Liver (tissue), 7 donors: ENCODE measurements at regions not wholly inside any gene's neighbourhood (a gene's known extent, or its start where the extent isn't known, plus 50 kb on each side); places are given as distances from the start of the nearest gene placed in this dataset.

Source experiments
- DNase-seq: peaks from one replicate; pipeline ENCODE4 v3.0.0-alpha.2; 2017; ENCODE audit warnings: low spot score
- H3K27ac ChIP-seq, 2 donors: one replicate each; pipeline ENCODE4 v1.7.0; 2013; ENCODE audit warnings: inconsistent platforms in 2 of 2, low read length in 2 of 2, control low read depth in 1 of 2, low read depth in 1 of 2, mild to moderate bottlenecking in 1 of 2
- H3K27me3 ChIP-seq, 4 donors: one replicate each; pipeline versions ENCODE4 v1.6.1 to v1.7.0; 2013; ENCODE audit warnings: low read length in 3 of 4, inconsistent platforms in 1 of 4, mild to moderate bottlenecking in 1 of 4, moderate library complexity in 1 of 4; ENCODE audit not compliant: control insufficient read depth in 4 of 4, insufficient read depth in 4 of 4
- H3K36me3 ChIP-seq, 4 donors: one replicate each; pipeline versions ENCODE4 v1.6.1 to v1.7.0; 2013; ENCODE audit warnings: low read length in 3 of 4, mild to moderate bottlenecking in 3 of 4, low read depth in 1 of 4, moderate library complexity in 1 of 4; ENCODE audit not compliant: control insufficient read depth in 4 of 4, insufficient read depth in 3 of 4
- H3K4me1 ChIP-seq, 4 donors: one replicate each; pipeline versions ENCODE4 v1.6.1 to v1.7.0; 2013; ENCODE audit warnings: low read length in 3 of 4, mild to moderate bottlenecking in 3 of 4, moderate library complexity in 1 of 4; ENCODE audit not compliant: control insufficient read depth in 4 of 4, insufficient read depth in 4 of 4
- H3K4me3 ChIP-seq, 3 donors: one replicate each; pipeline versions ENCODE4 v1.6.1 to v1.7.0; 2013; ENCODE audit warnings: low read length in 3 of 3, control low read depth in 1 of 3, low read depth in 1 of 3, mild to moderate bottlenecking in 1 of 3
- H3K9ac ChIP-seq, 2 donors: one replicate each; pipeline ENCODE4 v1.7.0; 2013; ENCODE audit warnings: low read length in 2 of 2, mild to moderate bottlenecking in 2 of 2, moderate library complexity in 2 of 2, control low read depth in 1 of 2, low read depth in 1 of 2
- H3K9me3 ChIP-seq, 4 donors: one replicate each; pipeline versions ENCODE4 v1.6.1 to v1.7.0; 2013; ENCODE audit warnings: low read length in 3 of 4; ENCODE audit not compliant: control insufficient read depth in 4 of 4
- EGR1 ChIP-seq, 2 donors: IDR thresholded peaks; 2 replicates each; pipeline ENCODE4 v1.6.1; 2016 to 2018; ENCODE audit warnings: antibody characterized with exemption in 2 of 2, low read depth in 2 of 2
- FOXA2 ChIP-seq: IDR thresholded peaks from 2 replicates; pipeline ENCODE4 v1.6.1; 2016; ENCODE audit warnings: antibody characterized with exemption
- HNF4A ChIP-seq, 2 donors: conservative IDR thresholded peaks; 2 replicates each; pipeline ENCODE4 v1.6.1; 2016; ENCODE audit warnings: antibody characterized with exemption in 2 of 2, mild to moderate bottlenecking in 2 of 2
- HNF4G ChIP-seq: IDR thresholded peaks from 2 replicates; pipeline ENCODE4 v1.6.1; 2016; ENCODE audit warnings: antibody characterized with exemption
- JUND ChIP-seq, 2 donors: IDR thresholded peaks; 2 replicates each; pipeline ENCODE4 v1.6.1; 2016; ENCODE audit warnings: antibody characterized with exemption in 2 of 2
- NR2F2 ChIP-seq: IDR thresholded peaks from 2 replicates; pipeline ENCODE4 v1.6.1; 2016; ENCODE audit warnings: antibody characterized with exemption
- RAD21 ChIP-seq, 2 donors: IDR thresholded peaks; 2 replicates each; pipeline ENCODE4 v1.6.1; 2016; ENCODE audit warnings: antibody characterized with exemption in 2 of 2, mild to moderate bottlenecking in 2 of 2
- RXRA ChIP-seq, 2 donors: IDR thresholded peaks; 2 replicates each; pipeline ENCODE4 v1.6.1; 2017 to 2018; ENCODE audit warnings: antibody characterized with exemption in 2 of 2, mild to moderate bottlenecking in 1 of 2
- SP1 ChIP-seq: IDR thresholded peaks from 2 replicates; pipeline ENCODE4 v1.6.1; 2018; ENCODE audit warnings: antibody characterized with exemption, mild to moderate bottlenecking
- TAF1 ChIP-seq: conservative IDR thresholded peaks from 2 replicates; pipeline ENCODE4 v1.6.1; 2016; ENCODE audit warnings: antibody characterized with exemption, mild to moderate bottlenecking
- YY1 ChIP-seq: IDR thresholded peaks from 2 replicates; pipeline ENCODE4 v1.6.1; 2016; ENCODE audit warnings: antibody characterized with exemption, mild to moderate bottlenecking
- ZBTB33 ChIP-seq: IDR thresholded peaks from 2 replicates; pipeline ENCODE4 v1.6.1; 2016; ENCODE audit warnings: antibody characterized with exemption
- WGBS: extraction: QIAGEN DNeasy Blood & Tissue Kit; methylation state at CpG from one replicate; pipeline ENCODE4 v1.1.7; 2013; 5-methylcytosine and 5-hydroxymethylcytosine counted together
- TF ChIP-seq, protein P1 (sequence below): IDR thresholded peaks from 2 replicates; pipeline ENCODE4 v1.6.1; 2016; ENCODE audit warnings: antibody characterized with exemption
- TF ChIP-seq, protein P2 (sequence below): IDR thresholded peaks from 2 replicates; pipeline ENCODE4 v1.6.1; 2016; ENCODE audit warnings: antibody characterized with exemption
- donor health status: healthy.
- donor health status: healthy.
- donor health status: healthy.
- donor health status: healthy.

- H3K4me3 ChIP-seq = no peak overlapping the region
- no peak overlapping the region for H3K27ac ChIP-seq
- H3K27me3 ChIP-seq = peaks cover 0 to 5% (median 0%) of the 10 kb centered on the region in 4 donors
- H3K36me3 ChIP-seq = no peaks in the 10 kb centered on the region
- WGBS = 62% methylated on average over 9 of the region's 9 CpGs
- TF ChIP-seq TAF1 (no peak), NR2F2 (no peak)
- no peak overlapping the region for H3K9ac ChIP-seq
- no peaks in the 10 kb centered on the region for H3K9me3 ChIP-seq
- no peaks in the 10 kb centered on the region for H3K4me1 ChIP-seq
- DNase-seq = no peak
Measured at GRCh38 chr20:60993433-60994044, 258.5 kb upstream of the CDH4 start.

DNA sequence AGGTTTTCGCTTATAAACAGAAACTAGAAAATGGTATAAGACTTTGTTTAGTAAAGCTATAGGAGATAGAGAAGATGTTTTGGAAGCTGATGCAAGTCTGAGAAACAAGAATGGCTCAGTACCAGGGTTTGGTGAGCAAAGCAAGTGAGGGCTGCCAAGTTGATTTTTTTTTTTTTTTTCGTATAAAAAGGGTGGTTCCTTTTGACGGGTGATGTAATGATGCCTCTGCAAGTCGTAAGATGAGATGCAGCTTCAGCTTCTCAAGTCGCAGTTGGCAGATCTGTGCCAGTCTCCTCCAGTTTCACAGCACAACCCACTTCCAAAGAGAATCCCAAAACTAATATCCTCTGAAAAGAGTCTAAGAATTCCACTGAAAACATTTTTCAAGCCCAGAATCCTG lies 252.8 kb upstream of the CDH4 start:
- Histone ChIP-seq H3K27me3 (peaks cover 0 to 5% (median 1%) of the 10 kb centered on the region in 4 donors), H3K9me3 (no peaks in the 10 kb centered on the region), H3K4me3 (no peak overlapping the region), H3K36me3 (no peaks in the 10 kb centered on the region), H3K4me1 (no peaks in the 10 kb centered on the region), H3K9ac (no peak overlapping the region), H3K27ac (no peak overlapping the region)
- WGBS = 65% methylated on average over 5 of the region's 5 CpGs
- no peak for DNase-seq
- TF ChIP-seq JUND (IDR thresholded peaks at IDR 0.05) (no peak), HNF4A (conservative IDR thresholded peaks at IDR 0.05) (no peak), ZBTB33 (no peak)
- TF ChIP-seq, protein P1, sequence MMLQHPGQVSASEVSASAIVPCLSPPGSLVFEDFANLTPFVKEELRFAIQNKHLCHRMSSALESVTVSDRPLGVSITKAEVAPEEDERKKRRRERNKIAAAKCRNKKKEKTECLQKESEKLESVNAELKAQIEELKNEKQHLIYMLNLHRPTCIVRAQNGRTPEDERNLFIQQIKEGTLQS = no peak

DNA sequence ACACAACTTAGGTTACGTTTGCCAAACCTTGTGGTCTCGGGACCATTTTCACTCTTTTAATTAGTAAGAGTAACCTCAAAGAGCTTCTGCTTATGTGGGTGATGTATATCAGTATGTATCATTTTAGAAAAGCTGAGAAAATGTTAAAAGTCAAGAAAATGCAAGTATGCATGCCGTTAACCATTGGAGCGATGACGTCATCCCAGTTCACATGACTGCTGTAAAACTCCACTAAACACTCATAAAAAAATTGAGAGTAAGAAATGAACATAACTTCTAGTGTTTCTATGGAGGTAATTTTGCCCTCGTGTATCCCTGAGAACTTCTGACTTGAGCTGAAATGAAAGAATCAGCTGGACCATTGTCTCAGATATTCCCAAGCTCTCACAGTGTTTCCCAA lies 250.0 kb upstream of the CDH4 start:
- 71% methylated on average over 6 of the region's 6 CpGs for WGBS
- Histone ChIP-seq H3K4me3 (no peak overlapping the region), H3K9ac (no peak overlapping the region), H3K4me1 (no peaks in the 10 kb centered on the region), H3K36me3 (no peaks in the 10 kb centered on the region), H3K9me3 (no peaks in the 10 kb centered on the region), H3K27ac (no peak overlapping the region), H3K27me3 (peaks cover 0 to 3% (median 1%) of the 10 kb centered on the region in 4 donors)
- no peak for DNase-seq
- no peak for TF ChIP-seq FOXA2
- TF ChIP-seq JUND (IDR thresholded peaks at IDR 0.05) = no peak
- TF ChIP-seq SP1 = no peak
- TF ChIP-seq, protein P2, sequence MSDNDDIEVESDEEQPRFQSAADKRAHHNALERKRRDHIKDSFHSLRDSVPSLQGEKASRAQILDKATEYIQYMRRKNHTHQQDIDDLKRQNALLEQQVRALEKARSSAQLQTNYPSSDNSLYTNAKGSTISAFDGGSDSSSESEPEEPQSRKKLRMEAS = no peak
- TF ChIP-seq YY1 = no peak
- no peak for TF ChIP-seq RXRA (IDR thresholded peaks at IDR 0.05)
- no peak for TF ChIP-seq ZBTB33
- no peak for TF ChIP-seq EGR1 (IDR thresholded peaks at IDR 0.05; ENCODE audit: low read depth in 2 of 2)
- no peak for TF ChIP-seq RAD21 (IDR thresholded peaks at IDR 0.05)
- TF ChIP-seq HNF4G = no peak
